Chondrocyte (in vitro differentiated cells): ENCODE measurements at regions not wholly inside any gene's neighbourhood (a gene's known extent, or its start where the extent isn't known, plus 50 kb on each side); places are given as distances from the start of the nearest gene placed in this dataset.

Source experiments
- DNase-seq: peaks from one replicate; pipeline ENCODE4 v3.0.0; 2021; ENCODE audit warnings: mixed read lengths, low spot score
- H3K27ac Mint-ChIP-seq: one replicate; pipeline ENCODE4 v1.8.0; 2021; ENCODE audit warnings: mild to moderate bottlenecking, moderate library complexity, mixed read lengths; ENCODE audit not compliant: unreplicated experiment
- H3K27me3 Mint-ChIP-seq: 2 replicates; pipeline ENCODE4 v1.8.0; 2021; ENCODE audit warnings: low read depth, mixed read lengths
- H3K36me3 Mint-ChIP-seq: 2 replicates; pipeline ENCODE4 v1.8.0; 2021; ENCODE audit warnings: low read depth, mixed read lengths
- H3K4me1 Mint-ChIP-seq: 2 replicates; pipeline ENCODE4 v1.8.0; 2021; ENCODE audit warnings: low read depth, mild to moderate bottlenecking, mixed read lengths
- H3K4me3 Mint-ChIP-seq: one replicate; pipeline ENCODE4 v1.8.0; 2021; ENCODE audit warnings: mild to moderate bottlenecking, moderate library complexity, mixed read lengths; ENCODE audit not compliant: unreplicated experiment
- H3K9me3 Mint-ChIP-seq: 2 replicates; pipeline ENCODE4 v1.8.0; 2021; ENCODE audit warnings: low read depth, mixed read lengths
- TF ChIP-seq, protein P1 (sequence below): fragments of 200-600 bp; sonication (generic); IDR thresholded peaks from 2 replicates; pipeline ENCODE4 v1.5.0; 2021; ENCODE audit warnings: antibody characterized with exemption, mild to moderate bottlenecking, moderate library complexity

DNA sequence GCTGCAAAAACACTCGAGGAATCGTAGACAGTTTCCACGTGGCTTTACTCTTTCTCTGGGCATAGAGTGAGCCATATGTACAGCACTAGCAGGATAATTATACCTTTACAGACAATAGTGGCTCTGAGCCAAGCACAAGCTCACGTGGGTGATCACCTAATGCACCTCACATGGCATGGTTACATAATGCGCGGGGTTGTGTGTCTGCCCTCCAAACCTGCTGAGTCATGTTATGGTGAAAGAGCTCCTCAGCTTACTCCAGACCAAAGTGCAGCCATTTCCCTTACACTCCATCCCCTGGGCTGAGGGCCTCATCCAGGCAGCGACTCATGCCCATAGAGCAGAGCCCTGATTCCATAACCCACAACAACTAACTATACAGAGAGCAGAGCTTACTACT is 1458.4 kb upstream of the CADM2 start:
- no peak for DNase-seq
- Mint-ChIP-seq H3K27me3 (no peaks in the 10 kb centered on the region), H3K27ac (no peak overlapping the region)

DNA sequence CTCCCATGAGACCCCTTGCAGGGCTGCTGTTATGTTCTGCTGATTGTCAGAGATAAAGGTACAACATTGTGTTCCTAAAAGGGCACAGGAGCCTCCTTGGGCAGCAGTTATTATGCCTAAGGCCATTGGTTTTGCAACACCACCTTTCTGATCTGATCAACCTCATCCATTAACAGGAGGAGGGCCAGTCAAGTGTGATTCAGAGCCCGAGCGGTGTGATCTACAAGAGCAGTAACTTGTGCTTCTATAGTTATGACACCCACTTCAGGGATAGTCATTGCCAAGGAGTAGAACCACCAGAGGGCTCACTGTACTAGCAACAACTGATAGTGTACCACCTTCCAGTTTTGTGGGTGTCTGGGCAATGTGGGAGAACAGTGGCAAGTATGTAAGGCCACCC is 1457.9 kb upstream of the CADM2 start:
- H3K27ac Mint-ChIP-seq: no peak overlapping the region
- H3K4me3 Mint-ChIP-seq: no peak overlapping the region
- H3K36me3 Mint-ChIP-seq: peaks cover 2% of the 10 kb centered on the region
- no peak for DNase-seq
- H3K27me3 Mint-ChIP-seq: no peaks in the 10 kb centered on the region
- H3K4me1 Mint-ChIP-seq: no peaks in the 10 kb centered on the region
- peaks cover 9% of the 10 kb centered on the region for H3K9me3 Mint-ChIP-seq
- TF ChIP-seq, protein P1, sequence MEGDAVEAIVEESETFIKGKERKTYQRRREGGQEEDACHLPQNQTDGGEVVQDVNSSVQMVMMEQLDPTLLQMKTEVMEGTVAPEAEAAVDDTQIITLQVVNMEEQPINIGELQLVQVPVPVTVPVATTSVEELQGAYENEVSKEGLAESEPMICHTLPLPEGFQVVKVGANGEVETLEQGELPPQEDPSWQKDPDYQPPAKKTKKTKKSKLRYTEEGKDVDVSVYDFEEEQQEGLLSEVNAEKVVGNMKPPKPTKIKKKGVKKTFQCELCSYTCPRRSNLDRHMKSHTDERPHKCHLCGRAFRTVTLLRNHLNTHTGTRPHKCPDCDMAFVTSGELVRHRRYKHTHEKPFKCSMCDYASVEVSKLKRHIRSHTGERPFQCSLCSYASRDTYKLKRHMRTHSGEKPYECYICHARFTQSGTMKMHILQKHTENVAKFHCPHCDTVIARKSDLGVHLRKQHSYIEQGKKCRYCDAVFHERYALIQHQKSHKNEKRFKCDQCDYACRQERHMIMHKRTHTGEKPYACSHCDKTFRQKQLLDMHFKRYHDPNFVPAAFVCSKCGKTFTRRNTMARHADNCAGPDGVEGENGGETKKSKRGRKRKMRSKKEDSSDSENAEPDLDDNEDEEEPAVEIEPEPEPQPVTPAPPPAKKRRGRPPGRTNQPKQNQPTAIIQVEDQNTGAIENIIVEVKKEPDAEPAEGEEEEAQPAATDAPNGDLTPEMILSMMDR: no peak

More for the DNA sequence above, 1458.4 kb upstream of the CADM2 start:
- TF ChIP-seq, protein P1: no peak
- Mint-ChIP-seq H3K9me3 (peaks cover 4% of the 10 kb centered on the region), H3K4me1 (no peaks in the 10 kb centered on the region), H3K4me3 (no peak overlapping the region), H3K36me3 (no peaks in the 10 kb centered on the region)

DNA sequence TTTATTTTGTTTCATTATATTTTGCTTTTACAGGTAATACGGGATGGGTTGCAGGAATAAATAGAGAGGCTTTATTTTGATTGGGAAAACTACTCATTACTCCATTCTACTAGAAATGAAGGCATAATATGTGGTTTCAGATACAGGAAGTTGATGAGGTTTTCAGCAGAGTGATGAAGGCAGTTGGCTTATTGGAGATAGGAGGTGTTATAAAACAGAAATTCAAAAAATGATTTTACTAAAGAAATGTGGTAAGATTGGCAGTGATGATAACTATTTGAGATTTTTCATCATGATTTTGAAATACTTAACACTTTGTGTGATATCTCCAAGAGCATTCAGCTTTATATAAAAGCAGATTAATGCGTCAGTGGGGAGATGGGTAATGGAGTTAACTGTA is 1445.7 kb upstream of the CADM2 start:
- Mint-ChIP-seq H3K9me3 (no peaks in the 10 kb centered on the region), H3K36me3 (no peaks in the 10 kb centered on the region), H3K27me3 (no peaks in the 10 kb centered on the region), H3K27ac (no peak overlapping the region), H3K4me3 (no peak overlapping the region), H3K4me1 (peaks cover 6% of the 10 kb centered on the region)
- no peak for DNase-seq
- TF ChIP-seq, protein P1: no peak

DNA sequence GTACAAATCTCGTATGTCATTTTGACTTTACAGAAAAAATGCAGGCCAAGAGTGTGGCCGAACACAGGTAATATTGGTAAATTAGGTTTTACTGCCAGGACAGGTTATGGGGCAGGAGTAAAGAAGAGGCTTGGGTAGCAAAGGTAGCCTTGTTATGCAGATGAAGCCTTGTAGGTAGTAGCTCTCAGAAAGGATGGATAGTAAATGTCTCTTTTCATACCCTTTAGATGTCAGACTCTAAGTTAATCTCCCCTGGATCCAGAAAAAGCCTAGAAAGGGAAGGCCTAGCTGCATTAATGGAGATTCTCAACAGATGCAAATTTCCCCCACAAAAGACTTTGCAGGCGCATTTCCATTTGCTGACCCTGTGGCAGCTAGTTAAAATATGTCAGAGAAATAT is 1445.1 kb upstream of the CADM2 start:
- TF ChIP-seq, protein P1: no peak
- Mint-ChIP-seq H3K9me3 (no peaks in the 10 kb centered on the region), H3K4me3 (no peak overlapping the region), H3K4me1 (peaks cover 6% of the 10 kb centered on the region), H3K27me3 (no peaks in the 10 kb centered on the region), H3K27ac (no peak overlapping the region), H3K36me3 (no peaks in the 10 kb centered on the region)
- no peak for DNase-seq

DNA sequence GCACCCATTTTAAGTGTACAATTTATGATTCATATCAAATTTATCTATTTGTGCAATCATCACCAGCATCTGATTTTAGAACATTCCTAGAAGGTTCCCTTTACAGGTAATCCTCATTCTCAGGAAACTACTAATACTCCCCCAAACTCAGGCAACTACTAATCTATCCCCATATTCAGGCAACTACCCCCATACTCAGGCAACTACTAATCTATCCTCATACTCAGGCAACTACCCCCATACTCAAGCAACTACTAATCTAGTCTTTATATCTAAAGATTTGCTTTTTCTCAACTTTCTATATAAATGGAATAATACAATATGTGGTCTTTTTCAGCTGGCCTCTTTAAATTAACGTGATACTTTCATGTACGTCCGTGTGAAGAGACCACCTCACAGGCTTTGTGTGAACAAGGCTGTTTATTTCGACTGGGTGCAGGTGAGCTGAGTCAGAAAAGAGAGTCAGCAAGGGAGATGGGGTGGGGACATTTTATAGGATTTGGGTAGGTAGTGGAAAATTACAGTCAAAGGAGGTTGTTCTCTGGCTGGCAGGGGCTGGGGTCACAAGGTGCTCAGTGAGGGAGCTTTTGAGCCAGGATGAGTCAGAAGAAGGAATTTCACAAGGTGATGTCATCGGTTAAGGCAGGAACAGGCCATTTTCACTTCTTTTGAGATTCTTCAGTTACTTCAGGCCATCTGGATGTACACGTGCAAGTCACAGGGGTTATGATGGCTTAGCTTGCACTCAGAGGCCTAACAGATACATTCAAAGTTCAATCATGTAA is 1444.5 kb upstream of the CADM2 start:
- peak overlapping the region; percentile 22 for H3K27ac Mint-ChIP-seq
- no peak for DNase-seq
- no peak overlapping the region for H3K4me3 Mint-ChIP-seq

More for the DNA sequence above, 1444.5 kb upstream of the CADM2 start:
- no peaks in the 10 kb centered on the region for H3K36me3 Mint-ChIP-seq
- H3K4me1 Mint-ChIP-seq: peaks cover 6% of the 10 kb centered on the region
- H3K27me3 Mint-ChIP-seq: no peaks in the 10 kb centered on the region
- TF ChIP-seq, protein P1: no peak
- H3K9me3 Mint-ChIP-seq: no peaks in the 10 kb centered on the region
